Endothelial cell of umbilical vein (primary cell): ENCODE measurements at regions not wholly inside any gene's neighbourhood (a gene's known extent, or its start where the extent isn't known, plus 50 kb on each side); places are given as distances from the start of the nearest gene placed in this dataset.

Experiments
- BruUV-seq: library from RNA; stranded (reverse); fragments of 400-500 nt; replicated peaks from 2 replicates; lab custom pipeline; 2021; lab: Mats Ljungman, UMichigan
- CTCF ChIA-PET: fragments of 300-600, 350-600 bp; sonication (Branson Sonifier 250); formaldehyde crosslinking; loops from one replicate; lab custom pipeline; 2021; ENCODE audit warnings: antibody characterized with exemption, inconsistent platforms; lab: Charles Lee
- POLR2A ChIA-PET: fragments of 300-600, 350-600 bp; sonication (Branson Sonifier 250); formaldehyde crosslinking; loops from one replicate; lab custom pipeline; 2021; ENCODE audit warnings: antibody characterized with exemption, inconsistent platforms; lab: Charles Lee
- DNase-seq: peaks from one replicate; pipeline ENCODE4 v3.0.0-alpha.2; 2011; ENCODE audit warnings: low read depth, low spot score
- FAIRE-seq: peaks from 2 replicates; lab custom pipeline; 2011; peaks lifted over from hg19 to GRCh38; lab: Jason Lieb, UNC
- H2AFZ ChIP-seq: 2 replicates; pipeline ENCODE4 v1.6.0; 2012; ENCODE audit warnings: low read depth, low read length, control low read depth, inconsistent platforms
- H3K27ac ChIP-seq: 2 replicates; pipeline ENCODE4 v1.5.1; 2011; ENCODE audit warnings: low read depth, mild to moderate bottlenecking, control low read depth, low read length, moderate library complexity; ENCODE audit not compliant: insufficient read depth
- H3K27me3 ChIP-seq, 2 experiments: 2 replicates each; pipeline versions ENCODE4 v1.6.0 to v1.6.1; 2011; ENCODE audit warnings: low read length in 2 of 2, mixed read lengths in 1 of 2; ENCODE audit not compliant: control insufficient read depth in 2 of 2, insufficient read depth in 2 of 2
- H3K36me3 ChIP-seq, 2 experiments: 2 replicates in 1 of 2; 3 replicates in 1 of 2; pipeline ENCODE4 v1.5.1; 2011; ENCODE audit warnings: low read length in 2 of 2, mild to moderate bottlenecking in 1 of 2, moderate library complexity in 1 of 2; ENCODE audit not compliant: control insufficient read depth in 2 of 2, insufficient read depth in 2 of 2; ENCODE audit errors: extremely low read depth in 1 of 2
- H3K4me1 ChIP-seq: 3 replicates; pipeline ENCODE4 v1.5.1; 2011; ENCODE audit warnings: mild to moderate bottlenecking, low read length; ENCODE audit not compliant: control insufficient read depth, insufficient read depth; ENCODE audit errors: extremely low read depth
- H3K4me2 ChIP-seq: 2 replicates; pipeline ENCODE4 v1.6.1; 2011; ENCODE audit warnings: low read length, control low read depth, mixed read lengths; ENCODE audit not compliant: insufficient read depth
- H3K4me3 ChIP-seq, 3 experiments: fragments of 200-600 bp in 1 of 3; sonication (generic), shearing (Covaris generic) in 1 of 3; replicated peaks in 1 of 3; 2 replicates each; pipeline ENCODE4 v1.5.1; 2011 to 2016; ENCODE audit warnings: control low read depth in 3 of 3, low read length in 3 of 3, mild to moderate bottlenecking in 2 of 3, inconsistent platforms in 1 of 3, low read depth in 1 of 3, moderate library complexity in 1 of 3; ENCODE audit not compliant: insufficient read depth in 1 of 3
- H3K79me2 ChIP-seq: 2 replicates; pipeline ENCODE4 v1.6.0; 2012; ENCODE audit warnings: low read length, inconsistent platforms; ENCODE audit not compliant: control insufficient read depth, insufficient read depth
- H3K9ac ChIP-seq: replicated peaks from 2 replicates; pipeline ENCODE3; 2011; ENCODE audit warnings: low read length, control low read depth; ENCODE audit not compliant: insufficient read depth; ENCODE audit errors: extremely low read depth
- H3K9me1 ChIP-seq: replicated peaks from 3 replicates; pipeline ENCODE4 v1.6.0; 2011; ENCODE audit warnings: mild to moderate bottlenecking, low read length; ENCODE audit not compliant: control insufficient read depth, insufficient read depth; ENCODE audit errors: extremely low read depth
- H3K9me3 ChIP-seq: replicated peaks from 2 replicates; pipeline ENCODE4 v1.5.1; 2012; ENCODE audit warnings: low read length, inconsistent platforms; ENCODE audit not compliant: control insufficient read depth, insufficient read depth
- H4K20me1 ChIP-seq: replicated peaks from 2 replicates; pipeline ENCODE3; 2011; ENCODE audit warnings: mild to moderate bottlenecking, low read length; ENCODE audit not compliant: control insufficient read depth, insufficient read depth; ENCODE audit errors: extremely low read depth
- CTCF ChIP-seq, 2 donors: IDR thresholded peaks; 1 replicate in 1 of 2; 2 replicates in 1 of 2; pipeline ENCODE4 v1.5.1; 2011; ENCODE audit warnings: low read length in 2 of 2, mild to moderate bottlenecking in 2 of 2, moderate library complexity in 2 of 2, control low read depth in 1 of 2, inconsistent platforms in 1 of 2, low read depth in 1 of 2; ENCODE audit not compliant: insufficient read depth in 1 of 2; ENCODE audit errors: extremely low read depth in 1 of 2
- EZH2 ChIP-seq: IDR thresholded peaks from 2 replicates; pipeline ENCODE4 v1.6.1; 2012; ENCODE audit warnings: borderline replicate concordance, low read depth, mild to moderate bottlenecking, moderate library complexity, low read length, inconsistent platforms; ENCODE audit not compliant: severe bottlenecking
- FOS ChIP-seq: IDR thresholded peaks from 2 replicates; pipeline ENCODE4 v1.6.1; 2011; ENCODE audit warnings: mild to moderate bottlenecking, low read length, moderate library complexity, borderline replicate concordance; ENCODE audit not compliant: insufficient read depth
- GATA2 ChIP-seq: IDR thresholded peaks from 2 replicates; pipeline ENCODE4 v1.7.0; 2011; ENCODE audit warnings: low read depth, mild to moderate bottlenecking, moderate library complexity, mixed read lengths, low read length; ENCODE audit not compliant: insufficient read length, insufficient read depth
- JUN ChIP-seq: IDR thresholded peaks from 2 replicates; pipeline ENCODE4 v1.6.1; 2011; ENCODE audit warnings: borderline replicate concordance, low read depth; ENCODE audit not compliant: insufficient read length, insufficient read depth
- MYC ChIP-seq: IDR thresholded peaks from one replicate; pipeline ENCODE4 v1.6.1; 2011; ENCODE audit warnings: mild to moderate bottlenecking, low read depth, low read length
- POLR2A ChIP-seq: IDR thresholded peaks from 2 replicates; pipeline ENCODE4 v1.6.1; 2012; ENCODE audit warnings: low read depth, mild to moderate bottlenecking, control low read depth, low read length
- POLR2AphosphoS5 ChIP-seq: IDR thresholded peaks from 2 replicates; pipeline ENCODE4 v1.6.1; 2012; ENCODE audit warnings: low read depth, mild to moderate bottlenecking, control low read depth, low read length, moderate library complexity; ENCODE audit not compliant: insufficient read depth
- dilution Hi-C: fragments of 300-500 bp; cut with MboI; formaldehyde crosslinking; loops from one replicate; pipeline ENCODE4 v1.15.0; 2019; ENCODE audit warnings: low sequenced_read_pairs; ENCODE audit not compliant: extremely low pct_ligation_motif_present
- intact Hi-C: fragments of 100-400 bp; cut with micrococcal nuclease; formaldehyde crosslinking; loops from one replicate; pipeline ENCODE4 v1.10.0; 2022
- TF ChIP-seq, protein P1 (sequence below): IDR thresholded peaks from 2 replicates; pipeline ENCODE4 v1.6.1; 2011; ENCODE audit not compliant: insufficient read depth, insufficient read length

DNA sequence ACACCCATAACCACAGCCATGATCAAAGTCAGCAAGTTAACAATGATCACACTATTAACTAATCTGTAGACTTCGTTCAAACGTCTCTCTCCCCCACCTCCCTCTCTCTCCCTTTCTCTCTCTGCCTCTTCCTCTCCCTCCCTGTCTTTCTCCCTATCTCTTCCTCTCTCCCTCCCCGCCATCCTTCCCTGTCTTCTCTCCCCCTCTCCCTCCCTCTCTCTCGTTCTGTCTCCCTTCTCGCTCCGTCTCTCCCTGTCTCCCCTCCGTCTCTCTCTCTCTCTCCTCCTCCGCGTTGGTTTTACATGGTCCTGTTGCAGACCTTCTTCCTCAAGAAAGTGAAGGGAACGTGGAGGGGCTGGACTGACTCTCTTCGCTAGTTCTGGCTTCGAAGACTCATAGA is 308.9 kb upstream of the FOXQ1 start:
- Histone ChIP-seq H3K79me2 (no peaks in the 10 kb centered on the region), H3K4me2 (no peak overlapping the region), H3K27me3 (no peaks in the 10 kb centered on the region), H4K20me1 (no peaks in the 10 kb centered on the region), H3K36me3 (no peaks in the 10 kb centered on the region), H3K4me1 (no peaks in the 10 kb centered on the region), H3K4me3 (no peak overlapping the region), H3K9ac (no peak overlapping the region), H2AFZ (no peak overlapping the region), H3K9me1 (no peaks in the 10 kb centered on the region), H3K27ac (no peak overlapping the region), H3K9me3 (peaks cover 2% of the 10 kb centered on the region)
- BruUV-seq, result no TSS peak
- dilution Hi-C loops, result no loop called here
- DNase-seq, result no peak
- intact Hi-C loops, result no loop called here
- POLR2A ChIA-PET, result no interaction called here
- TF ChIP-seq, protein P1, sequence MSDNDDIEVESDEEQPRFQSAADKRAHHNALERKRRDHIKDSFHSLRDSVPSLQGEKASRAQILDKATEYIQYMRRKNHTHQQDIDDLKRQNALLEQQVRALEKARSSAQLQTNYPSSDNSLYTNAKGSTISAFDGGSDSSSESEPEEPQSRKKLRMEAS, result no peak
- TF ChIP-seq POLR2A, result no peak
- TF ChIP-seq POLR2AphosphoS5, result no peak
- no peak for TF ChIP-seq EZH2
- TF ChIP-seq JUN, result no peak
- no peak for TF ChIP-seq CTCF (IDR thresholded peaks at IDR 0.05; ENCODE audit: extremely low read depth in 1 of 2, insufficient read depth in 1 of 2, low read depth in 1 of 2, low read length in 2 of 2)
- no peak for TF ChIP-seq MYC
- no peak for TF ChIP-seq FOS
- TF ChIP-seq GATA2, result no peak
- FAIRE-seq, result no peak
- CTCF ChIA-PET, result no interaction called here
